Heart right ventricle (tissue), 16 donors: ENCODE measurements at regions not wholly inside any gene's neighbourhood (a gene's known extent, or its start where the extent isn't known, plus 50 kb on each side); places are given as distances from the start of the nearest gene placed in this dataset.

Experiments used
- ATAC-seq, 8 donors: fragments of 200-7000 bp; cut with Tn5 transposase; one replicate each; pipeline ENCODE4 v1.9.1; 2020; ENCODE audit warnings: mild to moderate bottlenecking in 8 of 8, moderate library complexity in 8 of 8, moderate number of reproducible peaks in 1 of 8
- DNase-seq, 2 donors: peaks; one replicate each; pipeline ENCODE4 v3.0.0-alpha.2; 2020
- H3K27ac ChIP-seq, 10 donors: fragments of 200-600 bp; sonication (generic) in 2 of 10; one replicate each; pipeline versions ENCODE4 v1.5.0 to v1.8.0; 2020 to 2022; ENCODE audit warnings: mild to moderate bottlenecking in 3 of 10
- H3K27me3 ChIP-seq, 7 donors: fragments of 200-600 bp; one replicate each; pipeline ENCODE4 v1.8.0; 2021 to 2022; ENCODE audit warnings: mild to moderate bottlenecking in 2 of 7
- H3K36me3 ChIP-seq, 9 donors: fragments of 200-600 bp; sonication (generic) in 1 of 9; one replicate each; pipeline versions ENCODE4 v1.5.0 to v1.8.0; 2020 to 2022; ENCODE audit warnings: mild to moderate bottlenecking in 2 of 9
- H3K4me1 ChIP-seq, 9 donors: fragments of 200-600 bp; sonication (generic) in 1 of 9; one replicate each; pipeline versions ENCODE4 v1.5.0 to v1.8.0; 2020 to 2022; ENCODE audit warnings: mild to moderate bottlenecking in 4 of 9
- H3K4me3 ChIP-seq, 10 donors: fragments of 200-600 bp; sonication (generic) in 2 of 10; one replicate each; pipeline versions ENCODE4 v1.5.0 to v1.8.0; 2020 to 2022; ENCODE audit warnings: mild to moderate bottlenecking in 7 of 10, moderate library complexity in 2 of 10
- H3K9me3 ChIP-seq, 11 donors: fragments of 200-600 bp in 10 of 11; sonication (generic) in 2 of 11; one replicate each; pipeline versions ENCODE4 v1.5.0 to v1.8.0; 2013 to 2022; ENCODE audit warnings: mild to moderate bottlenecking in 2 of 11, control low read depth in 1 of 11, moderate library complexity in 1 of 11
- WGBS, 2 donors: extraction: QIAGEN DNeasy Blood & Tissue Kit; methylation state at CpG; one replicate each; pipeline ENCODE4 v1.1.7; 2013; ENCODE audit warnings: inconsistent platforms in 1 of 2; 5-methylcytosine and 5-hydroxymethylcytosine counted together
- intact Hi-C, 10 donors: fragments of 100-400 bp; cut with DNase I; formaldehyde crosslinking; loops; one replicate each; pipeline versions ENCODE4 v1.11.1 to v1.14.2; 2022
- TF ChIP-seq, protein P1 (sequence below), 9 donors: fragments of 200-600 bp; sonication (generic) in 2 of 9; IDR thresholded peaks; one replicate each; pipeline versions ENCODE4 v1.5.0 to v1.8.0; 2021 to 2022; ENCODE audit warnings: antibody characterized with exemption in 9 of 9, mild to moderate bottlenecking in 5 of 9, moderate library complexity in 1 of 9
- donor health status: Arrhythmogenic right ventricular cardiomyopathy.
- donor health status: ischemic (EF 13 %, LVEDD 7.1; RV severe dilation, severe dysfunction).
- donor health status: healthy with polysubstance abuse.
- donor health status: DM: no; HTN: yes; CAD: no.
- donor health status: DM: no; HTN: no; CAD: no.
- donor health status: ischemic (EF 25% LVEDD 6.9; RV normal size, moderate dysfunction).
- donor health status: ischemic (EF 25% LVEDD 5.7; RV mildly dilated, moderate dysfunction).
- donor health status: healthy.
- donor health status: DM: yes; HTN: yes; CAD: no.
- donor health status: Ischemic cardiomyopathy.
- donor health status: ischemic (EF 35%, LVEDD 5.7; RV mildly dilated, moderate dysfunction).
- donor health status: nonischemic (EF 11% LVEDD 7.7; RV severe dilation, severe dysfunction).
- donor health status: DM: yes; HTN: yes; CAD: no.
- donor health status: PGD.
- donor health status: ischemic (EF 29% LVEDD 5.4; RV normal size, mild dysfunction).
- donor health status: nonischemic (EF 23%, LVEDD 6.1; RV moderate dilation, normal function).

GRCh38 chr4:36990128-36990872, 254.2 kb upstream of the NWD2 start:
- H3K36me3 ChIP-seq: no peaks in the 10 kb centered on the region
- intact Hi-C loops: no loop called here
- ATAC-seq: no peak
- H3K4me3 ChIP-seq: no peak overlapping the region
- H3K27ac ChIP-seq: no peak overlapping the region
- no peaks in the 10 kb centered on the region for H3K4me1 ChIP-seq
- TF ChIP-seq, protein P1, sequence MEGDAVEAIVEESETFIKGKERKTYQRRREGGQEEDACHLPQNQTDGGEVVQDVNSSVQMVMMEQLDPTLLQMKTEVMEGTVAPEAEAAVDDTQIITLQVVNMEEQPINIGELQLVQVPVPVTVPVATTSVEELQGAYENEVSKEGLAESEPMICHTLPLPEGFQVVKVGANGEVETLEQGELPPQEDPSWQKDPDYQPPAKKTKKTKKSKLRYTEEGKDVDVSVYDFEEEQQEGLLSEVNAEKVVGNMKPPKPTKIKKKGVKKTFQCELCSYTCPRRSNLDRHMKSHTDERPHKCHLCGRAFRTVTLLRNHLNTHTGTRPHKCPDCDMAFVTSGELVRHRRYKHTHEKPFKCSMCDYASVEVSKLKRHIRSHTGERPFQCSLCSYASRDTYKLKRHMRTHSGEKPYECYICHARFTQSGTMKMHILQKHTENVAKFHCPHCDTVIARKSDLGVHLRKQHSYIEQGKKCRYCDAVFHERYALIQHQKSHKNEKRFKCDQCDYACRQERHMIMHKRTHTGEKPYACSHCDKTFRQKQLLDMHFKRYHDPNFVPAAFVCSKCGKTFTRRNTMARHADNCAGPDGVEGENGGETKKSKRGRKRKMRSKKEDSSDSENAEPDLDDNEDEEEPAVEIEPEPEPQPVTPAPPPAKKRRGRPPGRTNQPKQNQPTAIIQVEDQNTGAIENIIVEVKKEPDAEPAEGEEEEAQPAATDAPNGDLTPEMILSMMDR (IDR thresholded peaks at IDR 0.05): no peak
- no peak for DNase-seq
- H3K9me3 ChIP-seq: peaks cover 0 to 9% (median 0%) of the 10 kb centered on the region in 11 donors
- H3K27me3 ChIP-seq: no peaks in the 10 kb centered on the region
- WGBS, 2 donors: 40 to 48% methylated on average over 3 of the region's 3 CpGs

GRCh38 chr4:36997727-36998126, 246.8 kb upstream of the NWD2 start:
- H3K27me3 ChIP-seq: no peaks in the 10 kb centered on the region
- H3K4me3 ChIP-seq: no peak overlapping the region
- H3K4me1 ChIP-seq: no peaks in the 10 kb centered on the region
- TF ChIP-seq, protein P1 (IDR thresholded peaks at IDR 0.05): no peak
- no peak for DNase-seq
- H3K36me3 ChIP-seq: no peaks in the 10 kb centered on the region
- ATAC-seq: no peak
- peaks cover 0 to 2% (median 0%) of the 10 kb centered on the region in 11 donors for H3K9me3 ChIP-seq
- WGBS, 2 donors: 72 to 74% methylated on average over 3 of the region's 3 CpGs
- intact Hi-C loops: no loop called here
- no peak overlapping the region for H3K27ac ChIP-seq

GRCh38 chr4:37000281-37000680, 244.3 kb upstream of the NWD2 start:
- no peaks in the 10 kb centered on the region for H3K27me3 ChIP-seq
- intact Hi-C loops: no loop called here

DNA sequence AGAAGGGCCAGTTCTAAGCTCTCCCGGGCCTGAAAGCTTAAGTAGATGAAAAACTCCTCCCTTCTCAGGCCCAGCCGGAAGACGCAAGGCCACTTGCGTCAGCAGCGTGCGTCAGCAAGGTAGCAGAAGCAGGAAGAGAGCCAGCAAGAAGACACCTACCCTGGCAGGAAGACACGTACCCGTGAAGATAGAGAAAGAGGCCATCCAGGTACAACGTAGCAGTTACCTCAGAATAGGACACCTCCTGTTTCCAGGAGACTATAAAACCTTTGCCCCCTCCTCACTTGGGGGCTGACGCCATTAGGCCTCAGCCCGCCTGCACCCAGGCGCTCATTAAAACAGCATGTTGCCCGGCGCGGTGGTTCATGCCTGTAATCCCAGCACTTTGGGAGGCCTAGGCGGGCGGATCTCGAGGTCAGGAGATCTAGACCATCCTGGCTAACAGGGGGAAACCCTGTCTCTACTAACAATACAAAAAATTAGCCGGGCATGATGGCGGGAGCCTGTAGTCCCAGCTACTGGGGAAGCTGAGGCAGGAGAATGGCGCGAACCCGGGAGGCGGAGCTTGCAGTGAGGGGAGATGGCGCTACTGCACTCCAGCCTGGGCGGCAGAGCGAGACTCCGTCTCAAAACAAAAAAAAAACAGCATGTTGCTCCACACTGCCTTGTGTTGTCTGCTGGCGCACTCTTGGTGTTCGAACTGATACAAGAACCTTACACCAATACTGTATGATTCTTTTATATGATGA, 242.7 kb upstream of the NWD2 start:
- Histone ChIP-seq H3K36me3 (no peaks in the 10 kb centered on the region), H3K27me3 (no peaks in the 10 kb centered on the region), H3K4me3 (no peak overlapping the region), H3K4me1 (no peaks in the 10 kb centered on the region), H3K9me3 (peaks cover 0 to 2% (median 0%) of the 10 kb centered on the region in 11 donors), H3K27ac (no peak overlapping the region)
- intact Hi-C loops: no loop called here
- TF ChIP-seq, protein P1 (IDR thresholded peaks at IDR 0.05): no peak
- ATAC-seq (no peak), DNase-seq (no peak)
- WGBS, 2 donors: 94 to 95% methylated on average over 30 of the region's 30 CpGs

More at GRCh38 chr4:37000281-37000680, 244.3 kb upstream of the NWD2 start:
- Histone ChIP-seq H3K36me3 (no peaks in the 10 kb centered on the region), H3K4me1 (no peaks in the 10 kb centered on the region), H3K4me3 (no peak overlapping the region), H3K27ac (no peak overlapping the region), H3K9me3 (peaks cover 0 to 2% (median 0%) of the 10 kb centered on the region in 11 donors)
- DNase-seq (no peak), ATAC-seq (no peak)
- 80 to 89% methylated on average over 2 of the region's 2 CpGs for WGBS, 2 donors
- TF ChIP-seq, protein P1 (IDR thresholded peaks at IDR 0.05): no peak
